HepG2 (cell line): ENCODE measurements at regions not wholly inside any gene's neighbourhood (a gene's known extent, or its start where the extent isn't known, plus 50 kb on each side); places are given as distances from the start of the nearest gene placed in this dataset.

ENCODE experiments used
- ATAC-seq: fragments of 200-7000 bp; cut with Tn5 transposase; 3 replicates; pipeline ENCODE4 v1.9.1; 2020; ENCODE audit warnings: mild to moderate bottlenecking, moderate library complexity
- BruUV-seq: library from RNA; stranded (reverse); fragments of 400-500 nt; replicated peaks from 2 replicates; lab custom pipeline; 2021; lab: Mats Ljungman, UMichigan
- CTCF ChIA-PET: fragments of 300-600 bp; formaldehyde crosslinking; extraction: SDS; loops from one replicate; lab custom pipeline; 2021; ENCODE audit warnings: low total read pairs, inconsistent platforms, low intra/inter-chr PET ratio; lab: Yijun Ruan, JAX
- POLR2A ChIA-PET: fragments of 350-600 bp; sonication (Branson Sonifier 250); formaldehyde crosslinking; loops from one replicate; lab custom pipeline; 2020; ENCODE audit warnings: antibody characterized with exemption, inconsistent platforms; lab: Yijun Ruan, JAX
- DNase-seq: peaks from one replicate; pipeline ENCODE4 v3.0.0-alpha.2; 2015; ENCODE audit warnings: low spot score
- FAIRE-seq: peaks from 3 replicates; lab custom pipeline; 2011; peaks lifted over from hg19 to GRCh38; lab: Jason Lieb, UNC
- H2AFZ ChIP-seq: one replicate; pipeline ENCODE4 v1.6.1; 2011; ENCODE audit warnings: low read length, inconsistent platforms
- H3K27ac ChIP-seq: fragments of 300-600 bp; 3 replicates; pipeline ENCODE4 v1.8.0; 2011; ENCODE audit warnings: mixed run types, mild to moderate bottlenecking, mixed read lengths, low read length, inconsistent platforms; ENCODE audit not compliant: insufficient read depth; ENCODE audit errors: extremely low read length
- H3K27me3 ChIP-seq, 2 experiments: fragments of 200-600 bp in 1 of 2; 2 replicates in 1 of 2; 3 replicates in 1 of 2; pipeline versions ENCODE4 v1.6.0 to v1.8.0; 2011; ENCODE audit warnings: low read length in 2 of 2, mild to moderate bottlenecking in 2 of 2, moderate library complexity in 2 of 2, inconsistent platforms in 1 of 2; ENCODE audit not compliant: insufficient read depth in 2 of 2, control insufficient read depth in 1 of 2
- H3K36me3 ChIP-seq, 2 experiments: fragments of 200-600 bp in 1 of 2; replicated peaks in 1 of 2; 2 replicates in 1 of 2; 3 replicates in 1 of 2; pipeline versions ENCODE4 v1.5.1 to v1.8.0; 2011; ENCODE audit warnings: low read length in 2 of 2, inconsistent platforms in 1 of 2; ENCODE audit not compliant: insufficient read depth in 2 of 2, control insufficient read depth in 1 of 2
- H3K4me1 ChIP-seq: 2 replicates; pipeline ENCODE4 v1.5.1; 2012; ENCODE audit warnings: low read length, inconsistent platforms; ENCODE audit not compliant: insufficient read depth
- H3K4me2 ChIP-seq: 2 replicates; pipeline ENCODE4 v1.6.0; 2011; ENCODE audit warnings: low read depth, low read length, inconsistent platforms
- H3K4me3 ChIP-seq, 3 experiments: fragments of 200-600 bp in 1 of 3; sonication (generic), shearing (Covaris generic) in 1 of 3; replicated peaks in 1 of 3; 2 replicates each; pipeline ENCODE4 v1.5.1; 2011 to 2016; ENCODE audit warnings: low read length in 3 of 3, inconsistent platforms in 2 of 3, low read depth in 2 of 3, mild to moderate bottlenecking in 2 of 3, control low read depth in 1 of 3, mixed read lengths in 1 of 3; ENCODE audit not compliant: insufficient read depth in 1 of 3
- H3K79me2 ChIP-seq: one replicate; pipeline ENCODE4 v1.6.1; 2011; ENCODE audit warnings: low read length, inconsistent platforms; ENCODE audit not compliant: insufficient read depth
- H3K9ac ChIP-seq: 2 replicates; pipeline ENCODE4 v1.6.0; 2011; ENCODE audit warnings: mild to moderate bottlenecking, low read depth, low read length, inconsistent platforms; ENCODE audit not compliant: insufficient read depth
- H3K9me3 ChIP-seq: 2 replicates; pipeline ENCODE4 v1.5.1; 2012; ENCODE audit warnings: mild to moderate bottlenecking, low read length
- H4K20me1 ChIP-seq: 2 replicates; pipeline ENCODE4 v1.6.0; 2011; ENCODE audit warnings: inconsistent platforms, mild to moderate bottlenecking, low read length, moderate library complexity; ENCODE audit not compliant: insufficient read depth
- BRD4 ChIP-seq: sonication (generic); formaldehyde crosslinking; IDR thresholded peaks from 2 replicates; pipeline ENCODE4 v1.4.0; 2020; ENCODE audit warnings: missing genetic modification reagents
- KMT2B ChIP-seq: IDR thresholded peaks from 2 replicates; pipeline ENCODE4 v1.6.1; 2016; ENCODE audit warnings: missing genetic modification reagents, missing compliant biosample characterization
- NPAS2 ChIP-seq: sonication (generic); formaldehyde crosslinking; IDR thresholded peaks from 2 replicates; pipeline ENCODE4 v1.8.0; 2022; ENCODE audit warnings: mild to moderate bottlenecking, missing genetic modification reagents, borderline replicate concordance
- PHB2 ChIP-seq: fragments of 450-650 bp; IDR thresholded peaks from 2 replicates; pipeline ENCODE4 v1.6.1; 2018; ENCODE audit not compliant: partially characterized antibody
- TEAD3 ChIP-seq: optimal IDR thresholded peaks from 2 replicates; pipeline ENCODE3; 2016; ENCODE audit warnings: borderline replicate concordance
- ZNF44 ChIP-seq: sonication (generic); formaldehyde crosslinking; IDR thresholded peaks from 2 replicates; pipeline ENCODE4 v1.5.1; 2020; ENCODE audit warnings: mild to moderate bottlenecking, missing genetic modification reagents
- WGBS: methylation state at CpG from one replicate; pipeline ENCODE4 v1.1.6; 2017; ENCODE audit warnings: low lambda C conversion rate; 5-methylcytosine and 5-hydroxymethylcytosine counted together
- in situ Hi-C: cut with HindIII; loops from 2 replicates; pipeline ENCODE4 v1.10.0; 2017; ENCODE audit warnings: low pct_unique_long_range_greater_than_20kb; ENCODE audit not compliant: extremely low pct_ligation_motif_present
- intact Hi-C: fragments of 100-400 bp; cut with micrococcal nuclease; formaldehyde crosslinking; loops from one replicate; pipeline ENCODE4 v1.10.0; 2022; ENCODE audit not compliant: unreplicated experiment
- TF ChIP-seq, protein P1 (sequence below): sonication (generic); formaldehyde crosslinking; IDR thresholded peaks from 2 replicates; pipeline ENCODE4 v1.4.0; 2020; ENCODE audit warnings: mild to moderate bottlenecking, missing genetic modification reagents, borderline replicate concordance
- TF ChIP-seq, protein P2 (sequence below): sonication (generic); formaldehyde crosslinking; IDR thresholded peaks from 2 replicates; pipeline ENCODE4 v1.9.0; 2021; ENCODE audit warnings: missing genetic modification reagents, borderline replicate concordance
- TF ChIP-seq, protein P3 (sequence below): sonication (generic); formaldehyde crosslinking; IDR thresholded peaks from 2 replicates; pipeline ENCODE4 v1.5.1; 2020; ENCODE audit warnings: mild to moderate bottlenecking, moderate library complexity, missing genetic modification reagents
- TF ChIP-seq, protein P4 (sequence below): sonication (generic); formaldehyde crosslinking; IDR thresholded peaks from 2 replicates; pipeline ENCODE4 v1.4.0; 2020; ENCODE audit warnings: mild to moderate bottlenecking, missing genetic modification reagents, borderline replicate concordance
- TF ChIP-seq, protein P5 (sequence below): sonication (generic); formaldehyde crosslinking; IDR thresholded peaks from 2 replicates; pipeline ENCODE4 v1.5.0; 2020; ENCODE audit warnings: missing genetic modification reagents

DNA sequence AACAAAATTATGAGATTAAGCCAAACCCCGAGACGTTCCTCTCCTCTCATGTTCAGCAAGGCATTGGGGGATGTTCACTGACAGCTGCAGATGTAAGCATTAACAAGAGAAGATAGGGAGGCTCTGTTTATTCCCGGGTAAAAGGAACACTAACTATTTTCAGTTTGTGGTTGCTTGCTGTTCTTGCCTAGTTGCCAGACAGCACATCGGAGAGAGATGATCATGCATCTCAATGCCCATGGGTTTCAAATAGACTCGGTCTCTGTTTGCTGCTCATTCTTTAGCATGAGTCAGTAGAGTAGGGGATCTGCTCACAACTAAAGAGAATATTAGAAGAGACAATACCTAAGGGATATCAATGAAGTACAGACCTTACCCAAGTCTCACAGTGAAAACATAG is 78.3 kb downstream of the TMEM100 start (continued):
- no peak for TF ChIP-seq NPAS2
- TF ChIP-seq, protein P1, sequence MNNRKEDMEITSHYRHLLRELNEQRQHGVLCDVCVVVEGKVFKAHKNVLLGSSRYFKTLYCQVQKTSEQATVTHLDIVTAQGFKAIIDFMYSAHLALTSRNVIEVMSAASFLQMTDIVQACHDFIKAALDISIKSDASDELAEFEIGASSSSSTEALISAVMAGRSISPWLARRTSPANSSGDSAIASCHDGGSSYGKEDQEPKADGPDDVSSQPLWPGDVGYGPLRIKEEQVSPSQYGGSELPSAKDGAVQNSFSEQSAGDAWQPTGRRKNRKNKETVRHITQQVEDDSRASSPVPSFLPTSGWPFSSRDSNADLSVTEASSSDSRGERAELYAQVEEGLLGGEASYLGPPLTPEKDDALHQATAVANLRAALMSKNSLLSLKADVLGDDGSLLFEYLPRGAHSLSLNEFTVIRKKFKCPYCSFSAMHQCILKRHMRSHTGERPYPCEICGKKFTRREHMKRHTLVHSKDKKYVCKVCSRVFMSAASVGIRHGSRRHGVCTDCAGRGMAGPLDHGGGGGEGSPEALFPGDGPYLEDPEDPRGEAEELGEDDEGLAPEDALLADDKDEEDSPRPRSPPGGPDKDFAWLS (CRISPR knock-in tag), result no peak

DNA sequence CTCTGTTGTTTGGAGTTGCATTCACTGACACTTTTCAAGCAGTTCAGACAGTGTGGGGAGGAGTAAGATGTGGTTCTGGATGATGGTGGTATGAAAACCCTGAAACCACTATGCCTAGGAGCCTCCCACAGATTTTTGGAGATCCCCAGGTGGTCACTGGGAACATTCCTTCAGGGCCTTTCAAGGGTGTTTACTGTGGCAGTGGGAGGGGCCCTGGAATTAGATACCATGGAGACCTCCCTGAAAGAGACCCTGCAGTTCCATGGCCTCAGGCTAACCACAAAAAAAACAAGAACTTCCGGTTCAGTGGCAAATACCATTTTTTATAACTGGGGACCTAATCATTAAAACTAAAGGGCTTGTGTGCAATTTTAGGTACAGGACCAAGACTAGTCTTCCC is 79.9 kb downstream of the TMEM100 start:
- BruUV-seq, result no TSS peak
- Histone ChIP-seq H2AFZ (no peak overlapping the region), H3K4me3 (no peak overlapping the region), H3K9me3 (no peaks in the 10 kb centered on the region), H3K9ac (no peak overlapping the region), H3K27me3 (no peaks in the 10 kb centered on the region), H3K36me3 (no peaks in the 10 kb centered on the region), H3K4me2 (no peak overlapping the region), H4K20me1 (no peaks in the 10 kb centered on the region), H3K4me1 (peaks cover 6% of the 10 kb centered on the region; the same call in 1 of the 2 replicates), H3K79me2 (no peaks in the 10 kb centered on the region), H3K27ac (no peak overlapping the region)
- in situ Hi-C loops (no loop called here), intact Hi-C loops (no loop called here)
- FAIRE-seq (no peak), ATAC-seq (no peak), DNase-seq (no peak)
- CTCF ChIA-PET, result interaction anchor here (1.4 to 1.6 kb wide), 2 partner anchors 75 to 115 kb away, joined by 3 to 4 read pairs; no protein-coding TSS in a partner anchor
- POLR2A ChIA-PET, result no interaction called here
- TF ChIP-seq TEAD3 (no peak), BRD4 (CRISPR knock-in tag) (no peak), KMT2B (CRISPR knock-in tag) (no peak), PHB2 (no peak), ZNF44 (no peak)
- TF ChIP-seq, protein P2, sequence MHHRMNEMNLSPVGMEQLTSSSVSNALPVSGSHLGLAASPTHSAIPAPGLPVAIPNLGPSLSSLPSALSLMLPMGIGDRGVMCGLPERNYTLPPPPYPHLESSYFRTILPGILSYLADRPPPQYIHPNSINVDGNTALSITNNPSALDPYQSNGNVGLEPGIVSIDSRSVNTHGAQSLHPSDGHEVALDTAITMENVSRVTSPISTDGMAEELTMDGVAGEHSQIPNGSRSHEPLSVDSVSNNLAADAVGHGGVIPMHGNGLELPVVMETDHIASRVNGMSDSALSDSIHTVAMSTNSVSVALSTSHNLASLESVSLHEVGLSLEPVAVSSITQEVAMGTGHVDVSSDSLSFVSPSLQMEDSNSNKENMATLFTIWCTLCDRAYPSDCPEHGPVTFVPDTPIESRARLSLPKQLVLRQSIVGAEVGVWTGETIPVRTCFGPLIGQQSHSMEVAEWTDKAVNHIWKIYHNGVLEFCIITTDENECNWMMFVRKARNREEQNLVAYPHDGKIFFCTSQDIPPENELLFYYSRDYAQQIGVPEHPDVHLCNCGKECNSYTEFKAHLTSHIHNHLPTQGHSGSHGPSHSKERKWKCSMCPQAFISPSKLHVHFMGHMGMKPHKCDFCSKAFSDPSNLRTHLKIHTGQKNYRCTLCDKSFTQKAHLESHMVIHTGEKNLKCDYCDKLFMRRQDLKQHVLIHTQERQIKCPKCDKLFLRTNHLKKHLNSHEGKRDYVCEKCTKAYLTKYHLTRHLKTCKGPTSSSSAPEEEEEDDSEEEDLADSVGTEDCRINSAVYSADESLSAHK (CRISPR knock-in tag), result no peak
- TF ChIP-seq, protein P3, sequence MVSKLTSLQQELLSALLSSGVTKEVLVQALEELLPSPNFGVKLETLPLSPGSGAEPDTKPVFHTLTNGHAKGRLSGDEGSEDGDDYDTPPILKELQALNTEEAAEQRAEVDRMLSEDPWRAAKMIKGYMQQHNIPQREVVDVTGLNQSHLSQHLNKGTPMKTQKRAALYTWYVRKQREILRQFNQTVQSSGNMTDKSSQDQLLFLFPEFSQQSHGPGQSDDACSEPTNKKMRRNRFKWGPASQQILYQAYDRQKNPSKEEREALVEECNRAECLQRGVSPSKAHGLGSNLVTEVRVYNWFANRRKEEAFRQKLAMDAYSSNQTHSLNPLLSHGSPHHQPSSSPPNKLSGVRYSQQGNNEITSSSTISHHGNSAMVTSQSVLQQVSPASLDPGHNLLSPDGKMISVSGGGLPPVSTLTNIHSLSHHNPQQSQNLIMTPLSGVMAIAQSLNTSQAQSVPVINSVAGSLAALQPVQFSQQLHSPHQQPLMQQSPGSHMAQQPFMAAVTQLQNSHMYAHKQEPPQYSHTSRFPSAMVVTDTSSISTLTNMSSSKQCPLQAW (CRISPR knock-in tag), result no peak
- TF ChIP-seq, protein P4, sequence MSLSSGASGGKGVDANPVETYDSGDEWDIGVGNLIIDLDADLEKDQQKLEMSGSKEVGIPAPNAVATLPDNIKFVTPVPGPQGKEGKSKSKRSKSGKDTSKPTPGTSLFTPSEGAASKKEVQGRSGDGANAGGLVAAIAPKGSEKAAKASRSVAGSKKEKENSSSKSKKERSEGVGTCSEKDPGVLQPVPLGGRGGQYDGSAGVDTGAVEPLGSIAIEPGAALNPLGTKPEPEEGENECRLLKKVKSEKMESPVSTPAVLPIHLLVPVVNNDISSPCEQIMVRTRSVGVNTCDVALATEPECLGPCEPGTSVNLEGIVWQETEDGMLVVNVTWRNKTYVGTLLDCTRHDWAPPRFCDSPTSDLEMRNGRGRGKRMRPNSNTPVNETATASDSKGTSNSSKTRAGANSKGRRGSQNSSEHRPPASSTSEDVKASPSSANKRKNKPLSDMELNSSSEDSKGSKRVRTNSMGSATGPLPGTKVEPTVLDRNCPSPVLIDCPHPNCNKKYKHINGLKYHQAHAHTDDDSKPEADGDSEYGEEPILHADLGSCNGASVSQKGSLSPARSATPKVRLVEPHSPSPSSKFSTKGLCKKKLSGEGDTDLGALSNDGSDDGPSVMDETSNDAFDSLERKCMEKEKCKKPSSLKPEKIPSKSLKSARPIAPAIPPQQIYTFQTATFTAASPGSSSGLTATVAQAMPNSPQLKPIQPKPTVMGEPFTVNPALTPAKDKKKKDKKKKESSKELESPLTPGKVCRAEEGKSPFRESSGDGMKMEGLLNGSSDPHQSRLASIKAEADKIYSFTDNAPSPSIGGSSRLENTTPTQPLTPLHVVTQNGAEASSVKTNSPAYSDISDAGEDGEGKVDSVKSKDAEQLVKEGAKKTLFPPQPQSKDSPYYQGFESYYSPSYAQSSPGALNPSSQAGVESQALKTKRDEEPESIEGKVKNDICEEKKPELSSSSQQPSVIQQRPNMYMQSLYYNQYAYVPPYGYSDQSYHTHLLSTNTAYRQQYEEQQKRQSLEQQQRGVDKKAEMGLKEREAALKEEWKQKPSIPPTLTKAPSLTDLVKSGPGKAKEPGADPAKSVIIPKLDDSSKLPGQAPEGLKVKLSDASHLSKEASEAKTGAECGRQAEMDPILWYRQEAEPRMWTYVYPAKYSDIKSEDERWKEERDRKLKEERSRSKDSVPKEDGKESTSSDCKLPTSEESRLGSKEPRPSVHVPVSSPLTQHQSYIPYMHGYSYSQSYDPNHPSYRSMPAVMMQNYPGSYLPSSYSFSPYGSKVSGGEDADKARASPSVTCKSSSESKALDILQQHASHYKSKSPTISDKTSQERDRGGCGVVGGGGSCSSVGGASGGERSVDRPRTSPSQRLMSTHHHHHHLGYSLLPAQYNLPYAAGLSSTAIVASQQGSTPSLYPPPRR (CRISPR knock-in tag), result no peak
- TF ChIP-seq, protein P5, sequence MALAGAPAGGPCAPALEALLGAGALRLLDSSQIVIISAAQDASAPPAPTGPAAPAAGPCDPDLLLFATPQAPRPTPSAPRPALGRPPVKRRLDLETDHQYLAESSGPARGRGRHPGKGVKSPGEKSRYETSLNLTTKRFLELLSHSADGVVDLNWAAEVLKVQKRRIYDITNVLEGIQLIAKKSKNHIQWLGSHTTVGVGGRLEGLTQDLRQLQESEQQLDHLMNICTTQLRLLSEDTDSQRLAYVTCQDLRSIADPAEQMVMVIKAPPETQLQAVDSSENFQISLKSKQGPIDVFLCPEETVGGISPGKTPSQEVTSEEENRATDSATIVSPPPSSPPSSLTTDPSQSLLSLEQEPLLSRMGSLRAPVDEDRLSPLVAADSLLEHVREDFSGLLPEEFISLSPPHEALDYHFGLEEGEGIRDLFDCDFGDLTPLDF, result no peak
- 0% methylated on average over 1 of the region's 1 CpG for WGBS
